HEK293T (cell line): ENCODE measurements at regions not wholly inside any gene's neighbourhood (a gene's known extent, or its start where the extent isn't known, plus 50 kb on each side); places are given as distances from the start of the nearest gene placed in this dataset.

Experiments
- ARNT ChIP-seq: fragments of 450-650 bp; IDR thresholded peaks from 2 replicates; pipeline ENCODE4 v1.6.1; 2017; ENCODE audit warnings: mild to moderate bottlenecking
- BHLHE40 ChIP-seq: fragments of 450-650 bp; IDR thresholded peaks from 2 replicates; pipeline ENCODE4 v1.6.1; 2016; ENCODE audit warnings: mild to moderate bottlenecking, moderate library complexity, borderline replicate concordance
- CTBP1 ChIP-seq: fragments of 450-650 bp; IDR thresholded peaks from 2 replicates; pipeline ENCODE4 v1.6.1; 2016; ENCODE audit warnings: borderline replicate concordance
- FOXA1 ChIP-seq: fragments of 450-650 bp; IDR thresholded peaks from 2 replicates; pipeline ENCODE4 v1.6.1; 2016; ENCODE audit warnings: mild to moderate bottlenecking
- FOXK2 ChIP-seq: fragments of 450-650 bp; IDR thresholded peaks from 2 replicates; pipeline ENCODE4 v1.6.1; 2016; ENCODE audit warnings: mild to moderate bottlenecking
- FOXM1 ChIP-seq: fragments of 450-650 bp; IDR thresholded peaks from 2 replicates; pipeline ENCODE4 v1.6.1; 2017; ENCODE audit warnings: mild to moderate bottlenecking, borderline replicate concordance
- L3MBTL2 ChIP-seq: fragments of 450-650 bp; conservative IDR thresholded peaks from 2 replicates; pipeline ENCODE4 v1.6.1; 2016; ENCODE audit warnings: mild to moderate bottlenecking
- LEF1 ChIP-seq: fragments of 450-650 bp; IDR thresholded peaks from 2 replicates; pipeline ENCODE4 v1.6.1; 2017; ENCODE audit warnings: mild to moderate bottlenecking, borderline replicate concordance
- PKNOX1 ChIP-seq: fragments of 450-650 bp; IDR thresholded peaks from 2 replicates; pipeline ENCODE4 v1.6.1; 2016
- SP1 ChIP-seq: fragments of 450-650 bp; IDR thresholded peaks from 2 replicates; pipeline ENCODE4 v1.6.1; 2017
- SUZ12 ChIP-seq: fragments of 450-650 bp; IDR thresholded peaks from 2 replicates; pipeline ENCODE4 v1.6.1; 2016; ENCODE audit warnings: mild to moderate bottlenecking
- TARDBP ChIP-seq: fragments of 450-650 bp; IDR thresholded peaks from 2 replicates; pipeline ENCODE4 v1.6.1; 2016
- ZNF384 ChIP-seq: fragments of 450-650 bp; IDR thresholded peaks from 2 replicates; pipeline ENCODE4 v1.6.1; 2016

GRCh38 chr7:50854831-50855230 lies 72.1 kb upstream of the GRB10 start:
- TF ChIP-seq FOXM1 (no peak), BHLHE40 (no peak), FOXK2 (no peak), SP1 (no peak), L3MBTL2 (no peak), SUZ12 (no peak), ARNT (no peak), CTBP1 (no peak), LEF1 (no peak), FOXA1 (no peak), PKNOX1 (no peak), ZNF384 (no peak), TARDBP (no peak)
